Dendritic cell treated with granulocyte-macrophage colony-stimulating factor and Interleukin-4, amounts not matched to agents 40 ng/mL and 50 ng/mL, for 4 days (primary cell): ENCODE measurements at regions not wholly inside any gene's neighbourhood (a gene's known extent, or its start where the extent isn't known, plus 50 kb on each side); places are given as distances from the start of the nearest gene placed in this dataset.
A peak's percentile ranks its signal among the peaks of the same experiment; 100 is the strongest.
"Not testable (repeated sequence)": the region's sequence is repeated elsewhere in the genome, so short reads cannot be mapped to it uniquely, and the experiment has no call there.

Experiments
- H3K27ac Mint-ChIP-seq: one replicate; pipeline ENCODE4 v1.8.0; 2022; ENCODE audit warnings: mild to moderate bottlenecking, mixed read lengths
- H3K27me3 Mint-ChIP-seq: one replicate; pipeline ENCODE4 v1.8.0; 2022; ENCODE audit warnings: mild to moderate bottlenecking, mixed read lengths
- H3K36me3 Mint-ChIP-seq: one replicate; pipeline ENCODE4 v1.8.0; 2022; ENCODE audit warnings: low read depth, mixed read lengths
- H3K4me1 Mint-ChIP-seq: one replicate; pipeline ENCODE4 v1.8.0; 2022; ENCODE audit warnings: low read depth, mixed read lengths
- H3K4me3 Mint-ChIP-seq: one replicate; pipeline ENCODE4 v1.8.0; 2022; ENCODE audit warnings: mild to moderate bottlenecking, moderate library complexity, mixed read lengths
- H3K9me3 Mint-ChIP-seq: one replicate; pipeline ENCODE4 v1.8.0; 2022; ENCODE audit warnings: mixed read lengths
- intact Hi-C: fragments of 100-400 bp; cut with micrococcal nuclease; formaldehyde crosslinking; loops from one replicate; pipeline ENCODE4 v1.15.0; 2022

DNA sequence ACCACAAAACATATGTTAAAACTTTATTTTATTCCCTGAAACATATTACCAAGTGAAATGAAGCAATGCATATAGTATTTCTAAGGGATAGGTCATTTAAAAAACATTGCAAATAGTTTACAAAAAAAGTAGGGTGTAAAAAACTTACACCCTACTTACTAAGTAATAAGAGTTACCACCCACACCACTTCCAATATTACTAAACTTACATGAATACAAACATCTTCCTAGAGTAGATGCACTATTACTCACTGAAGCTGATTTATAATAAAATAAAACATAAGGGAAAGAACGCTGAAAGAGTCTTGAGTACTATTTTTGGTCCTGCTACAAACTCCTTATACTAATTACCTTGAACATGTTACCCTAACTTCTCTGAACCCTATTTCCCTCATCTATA is 289.4 kb downstream of the HINT1 start:
- intact Hi-C loops: no loop called here
- Mint-ChIP-seq H3K4me1 (no peaks in the 10 kb centered on the region), H3K36me3 (no peaks in the 10 kb centered on the region), H3K27me3 (no peaks in the 10 kb centered on the region), H3K27ac (no peak overlapping the region), H3K4me3 (no peak overlapping the region), H3K9me3 (no peaks in the 10 kb centered on the region)

GRCh38 chr5:130874861-130875417 is 290.1 kb downstream of the HINT1 start:
- intact Hi-C loops: no loop called here
- Mint-ChIP-seq H3K4me3 (no peak overlapping the region), H3K4me1 (no peaks in the 10 kb centered on the region), H3K36me3 (no peaks in the 10 kb centered on the region), H3K27ac (no peak overlapping the region), H3K27me3 (no peaks in the 10 kb centered on the region), H3K9me3 (no peaks in the 10 kb centered on the region)

- no peaks in the 10 kb centered on the region for H3K4me1 Mint-ChIP-seq
- intact Hi-C loops: loop anchor here (1.0 kb wide), 1 partner anchor 239 kb away; no protein-coding TSS in a partner anchor
Observed at GRCh38 chr5:130871346-130872086, 293.5 kb downstream of the HINT1 start.

GRCh38 chr5:130870691-130871090 is 294.4 kb downstream of the HINT1 start:
- Mint-ChIP-seq H3K4me3 (no peak overlapping the region), H3K27ac (no peak overlapping the region), H3K27me3 (no peaks in the 10 kb centered on the region), H3K4me1 (no peaks in the 10 kb centered on the region), H3K9me3 (no peaks in the 10 kb centered on the region), H3K36me3 (no peaks in the 10 kb centered on the region)
- intact Hi-C loops: loop anchor here (1.0 kb wide), 1 partner anchor 240 kb away; no protein-coding TSS in a partner anchor

More at GRCh38 chr5:130871346-130872086, 293.5 kb downstream of the HINT1 start:
- Mint-ChIP-seq H3K27me3 (no peaks in the 10 kb centered on the region), H3K36me3 (no peaks in the 10 kb centered on the region), H3K9me3 (no peaks in the 10 kb centered on the region), H3K27ac (no peak overlapping the region), H3K4me3 (no peak overlapping the region)

DNA sequence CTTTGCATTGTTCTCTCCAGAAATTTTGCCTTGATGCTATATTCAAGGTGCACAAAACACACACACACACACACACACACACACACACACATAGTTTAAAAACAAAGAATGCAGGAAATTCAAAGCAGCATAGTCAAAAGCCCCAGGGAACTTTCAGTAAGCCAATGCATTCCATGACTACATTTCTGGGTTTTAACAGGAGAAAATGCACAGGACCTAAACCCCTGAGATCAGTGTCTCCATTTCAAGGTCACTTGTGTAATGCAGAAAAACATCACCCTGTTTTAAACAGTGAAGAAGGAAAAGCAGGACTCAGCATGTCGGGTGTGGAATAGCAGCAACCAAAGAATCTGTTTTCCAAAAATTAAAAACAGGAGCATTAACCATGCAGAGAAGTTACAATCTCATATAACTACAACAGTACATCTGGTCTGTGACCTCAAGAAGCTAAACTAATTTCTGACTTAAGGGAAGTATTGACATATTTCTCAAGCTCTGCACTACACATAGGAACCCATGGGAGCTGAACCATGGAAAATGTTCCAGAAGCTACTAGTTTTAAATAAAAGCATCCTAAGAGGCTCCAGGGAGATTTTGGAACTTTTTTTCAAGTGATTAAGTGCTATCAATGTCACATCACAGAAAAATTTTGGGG is 296.7 kb downstream of the HINT1 start:
- Mint-ChIP-seq H3K9me3 (peaks cover 20% of the 10 kb centered on the region), H3K27me3 (no peaks in the 10 kb centered on the region), H3K27ac (no peak overlapping the region), H3K4me1 (no peaks in the 10 kb centered on the region), H3K36me3 (no peaks in the 10 kb centered on the region), H3K4me3 (no peak overlapping the region)
- intact Hi-C loops: no loop called here

DNA sequence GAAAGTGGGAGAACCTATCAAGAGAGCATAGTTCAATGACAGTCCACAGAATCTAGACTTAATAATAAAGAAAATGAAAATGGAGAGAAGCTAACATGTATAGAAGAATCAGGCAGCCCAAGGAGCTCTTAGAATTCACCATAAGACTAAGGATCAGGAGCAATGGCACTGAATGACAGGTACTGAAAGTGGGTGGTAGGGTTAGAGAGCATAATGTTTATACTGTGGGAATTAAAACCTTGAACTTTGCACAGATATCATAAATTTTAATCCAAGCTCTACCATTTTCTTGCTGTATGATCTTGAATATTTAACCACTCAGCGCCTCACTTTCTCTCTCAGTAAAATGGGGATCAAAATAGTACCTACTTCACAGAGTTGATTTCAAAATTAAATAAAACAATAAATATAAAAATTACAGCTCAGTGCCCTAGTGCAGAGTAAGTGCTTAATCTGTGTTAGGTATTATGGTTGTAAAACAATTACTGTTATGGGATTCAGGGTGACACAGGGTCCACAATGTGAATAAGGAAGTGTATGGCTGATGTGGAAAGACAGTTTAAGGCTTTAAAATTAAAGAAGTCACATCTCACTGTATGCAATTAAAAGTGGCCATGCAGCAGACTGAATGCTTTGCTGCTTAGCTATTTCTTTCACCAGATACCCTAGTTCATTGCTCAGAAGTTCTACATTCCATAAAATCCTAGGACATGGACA is 319.8 kb downstream of the HINT1 start:
- no peaks in the 10 kb centered on the region for H3K4me1 Mint-ChIP-seq
- intact Hi-C loops: no loop called here
- H3K27ac Mint-ChIP-seq: no peak overlapping the region
- H3K4me3 Mint-ChIP-seq: no peak overlapping the region
- no peaks in the 10 kb centered on the region for H3K27me3 Mint-ChIP-seq
- peaks cover 16% of the 10 kb centered on the region for H3K9me3 Mint-ChIP-seq
- no peaks in the 10 kb centered on the region for H3K36me3 Mint-ChIP-seq

- H3K4me3 Mint-ChIP-seq: peak overlapping the region; percentile 56
- no peak overlapping the region for H3K27ac Mint-ChIP-seq
- peaks cover 7% of the 10 kb centered on the region for H3K4me1 Mint-ChIP-seq
- no peaks in the 10 kb centered on the region for H3K9me3 Mint-ChIP-seq
- intact Hi-C loops: no loop called here
- no peaks in the 10 kb centered on the region for H3K36me3 Mint-ChIP-seq
- no peaks in the 10 kb centered on the region for H3K27me3 Mint-ChIP-seq
Observed at GRCh38 chr5:130836729-130837649, 328.1 kb downstream of the HINT1 start.

- intact Hi-C loops, H3K4me3 Mint-ChIP-seq: not testable (repeated sequence)
Observed at GRCh38 chr5:130817598-130818384, 347.3 kb downstream of the HINT1 start.

DNA sequence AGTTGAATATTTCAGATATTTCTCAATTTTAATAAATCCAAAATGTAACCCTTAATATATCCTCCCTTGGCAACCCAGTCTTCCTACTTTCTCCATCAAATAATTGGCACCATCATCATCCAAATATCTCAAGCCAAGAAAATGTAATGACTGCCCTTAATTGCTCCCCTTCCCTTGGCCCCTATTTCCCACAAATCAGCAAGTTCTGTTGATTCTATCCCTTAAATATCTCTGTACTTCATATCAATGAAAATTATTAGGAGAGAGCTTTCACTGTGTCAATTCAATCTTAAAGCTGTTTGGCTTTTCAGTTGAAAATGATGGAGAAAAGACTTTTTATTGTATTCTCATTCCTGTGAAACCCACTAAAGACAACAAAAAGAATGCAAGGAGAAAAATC is 349.8 kb downstream of the HINT1 start:
- no peaks in the 10 kb centered on the region for H3K4me1 Mint-ChIP-seq
- intact Hi-C loops: no loop called here
- H3K4me3 Mint-ChIP-seq: no peak overlapping the region
- peaks cover 27% of the 10 kb centered on the region for H3K9me3 Mint-ChIP-seq
- no peak overlapping the region for H3K27ac Mint-ChIP-seq
- no peaks in the 10 kb centered on the region for H3K36me3 Mint-ChIP-seq
- H3K27me3 Mint-ChIP-seq: peaks cover 2% of the 10 kb centered on the region

More at GRCh38 chr5:130817598-130818384, 347.3 kb downstream of the HINT1 start:
- H3K27me3 Mint-ChIP-seq, H3K4me1 Mint-ChIP-seq, H3K36me3 Mint-ChIP-seq, H3K27ac Mint-ChIP-seq: not testable (repeated sequence)
- H3K9me3 Mint-ChIP-seq: peaks cover 33% of the 10 kb centered on the region

GRCh38 chr5:130808691-130809090 is 356.4 kb downstream of the HINT1 start:
- intact Hi-C loops: no loop called here
- no peaks in the 10 kb centered on the region for H3K36me3 Mint-ChIP-seq
- H3K9me3 Mint-ChIP-seq: no peaks in the 10 kb centered on the region
- H3K27ac Mint-ChIP-seq: no peak overlapping the region
- H3K4me3 Mint-ChIP-seq: no peak overlapping the region
- H3K27me3 Mint-ChIP-seq: peaks cover 2% of the 10 kb centered on the region
- no peaks in the 10 kb centered on the region for H3K4me1 Mint-ChIP-seq

GRCh38 chr5:130805648-130806047 is 359.4 kb downstream of the HINT1 start:
- H3K27me3 Mint-ChIP-seq: peaks cover 2% of the 10 kb centered on the region
- H3K4me3 Mint-ChIP-seq: no peak overlapping the region
- no peaks in the 10 kb centered on the region for H3K36me3 Mint-ChIP-seq
- intact Hi-C loops: no loop called here
- peaks cover 7% of the 10 kb centered on the region for H3K9me3 Mint-ChIP-seq
- no peak overlapping the region for H3K27ac Mint-ChIP-seq
- H3K4me1 Mint-ChIP-seq: no peaks in the 10 kb centered on the region

- Mint-ChIP-seq H3K4me1 (no peaks in the 10 kb centered on the region), H3K9me3 (peaks cover 7% of the 10 kb centered on the region), H3K36me3 (no peaks in the 10 kb centered on the region), H3K27ac (no peak overlapping the region), H3K4me3 (no peak overlapping the region), H3K27me3 (no peaks in the 10 kb centered on the region)
- intact Hi-C loops: no loop called here
Observed at GRCh38 chr5:130805036-130805435, 360.0 kb downstream of the HINT1 start.

DNA sequence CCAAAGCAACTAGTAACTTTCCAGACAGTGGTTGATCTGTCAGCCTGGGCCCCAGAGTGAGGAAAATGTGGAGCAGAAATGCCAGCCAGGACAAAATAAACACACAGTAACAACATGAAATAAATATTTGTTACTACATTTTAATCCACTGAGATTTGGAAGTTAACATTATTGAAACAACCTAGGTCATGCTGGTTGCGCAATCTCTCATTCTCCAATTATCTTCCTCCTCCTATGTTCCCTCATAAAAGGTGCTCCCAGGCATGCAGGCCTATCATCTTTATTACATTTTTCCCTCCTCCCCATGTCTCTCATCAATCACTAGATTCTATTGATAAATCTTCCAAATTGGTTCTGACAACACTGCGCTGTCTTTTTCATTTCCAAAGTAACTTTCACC is 363.1 kb downstream of the HINT1 start:
- no peak overlapping the region for H3K4me3 Mint-ChIP-seq
- intact Hi-C loops: no loop called here
- no peak overlapping the region for H3K27ac Mint-ChIP-seq
- H3K36me3 Mint-ChIP-seq: no peaks in the 10 kb centered on the region
- no peaks in the 10 kb centered on the region for H3K27me3 Mint-ChIP-seq
- peaks cover 16% of the 10 kb centered on the region for H3K9me3 Mint-ChIP-seq
- H3K4me1 Mint-ChIP-seq: no peaks in the 10 kb centered on the region
